ENCODE measurements at regions not wholly inside any gene's neighbourhood (a gene's known extent, or its start where the extent isn't known, plus 50 kb on each side); places are given as distances from the start of the nearest gene placed in this dataset.
"Not testable (repeated sequence)": the region's sequence is repeated elsewhere in the genome, so short reads cannot be mapped to it uniquely, and the experiment has no call there.

DNA sequence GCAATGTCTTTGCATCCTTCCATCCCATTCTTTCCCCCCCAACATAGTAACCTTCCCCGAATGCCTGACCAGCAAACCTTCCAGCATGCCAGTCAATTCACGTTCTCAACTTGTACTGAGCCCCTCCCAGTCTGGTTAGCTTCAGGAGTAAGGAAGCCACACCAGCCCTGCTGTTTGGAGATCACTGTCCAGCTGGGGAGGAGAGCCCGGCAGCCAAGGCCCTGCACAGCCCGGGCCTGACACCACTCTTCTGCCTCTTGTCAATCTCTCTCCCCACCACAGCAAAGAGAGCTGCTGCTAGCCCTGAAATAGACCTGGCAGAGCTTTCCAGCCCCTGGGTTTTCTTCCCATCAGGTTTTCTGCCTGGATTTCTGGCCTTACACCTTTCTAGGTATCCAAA lies 185.8 kb upstream of the ID2 start:
- no peak for ATAC-seq

DNA sequence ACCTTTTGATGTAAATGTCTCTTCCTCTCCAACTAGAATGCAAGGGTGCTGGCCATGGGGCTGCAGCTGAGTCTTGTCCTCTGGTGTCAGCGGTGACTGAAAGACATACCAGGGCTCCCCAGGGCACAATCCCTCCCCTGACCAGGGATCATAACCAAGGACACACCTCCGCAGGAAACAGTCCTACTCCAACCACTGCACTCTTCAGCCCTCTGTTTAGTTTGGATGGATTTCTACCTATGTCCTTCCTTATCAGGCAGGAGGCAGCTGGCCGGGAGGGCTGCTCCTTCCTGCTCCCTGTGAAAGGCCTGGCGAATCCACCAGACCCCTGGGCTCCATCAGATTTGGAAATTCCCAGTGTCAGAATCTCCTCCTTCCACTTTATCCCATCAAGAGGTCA lies 185.2 kb upstream of the ID2 start:
- no peak for ATAC-seq

DNA sequence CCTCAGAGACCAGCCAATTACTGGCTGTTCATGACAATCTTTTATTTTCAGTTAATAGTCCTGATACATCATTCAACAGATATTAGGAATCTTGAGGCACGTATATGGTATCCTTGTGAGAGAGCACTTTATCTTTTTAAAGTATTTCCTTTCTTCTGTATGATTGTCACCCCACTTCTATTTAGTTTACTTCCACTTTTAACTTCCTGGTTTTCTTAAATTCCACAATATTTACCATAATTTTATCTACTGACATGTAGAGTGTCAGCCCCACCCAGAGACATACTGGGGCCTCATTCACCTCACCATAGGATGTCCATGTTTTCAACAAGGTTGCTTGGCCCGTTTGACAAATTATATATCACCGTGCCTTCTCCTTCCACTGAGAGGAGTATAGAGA lies 182.9 kb upstream of the ID2 start:
- ATAC-seq, result no peak

GRCh38 chr2:8500124-8501054 lies 181.5 kb upstream of the ID2 start:
- no peak for ATAC-seq

- no peak for ATAC-seq
Observed at GRCh38 chr2:8501061-8501720, 180.7 kb upstream of the ID2 start.

DNA sequence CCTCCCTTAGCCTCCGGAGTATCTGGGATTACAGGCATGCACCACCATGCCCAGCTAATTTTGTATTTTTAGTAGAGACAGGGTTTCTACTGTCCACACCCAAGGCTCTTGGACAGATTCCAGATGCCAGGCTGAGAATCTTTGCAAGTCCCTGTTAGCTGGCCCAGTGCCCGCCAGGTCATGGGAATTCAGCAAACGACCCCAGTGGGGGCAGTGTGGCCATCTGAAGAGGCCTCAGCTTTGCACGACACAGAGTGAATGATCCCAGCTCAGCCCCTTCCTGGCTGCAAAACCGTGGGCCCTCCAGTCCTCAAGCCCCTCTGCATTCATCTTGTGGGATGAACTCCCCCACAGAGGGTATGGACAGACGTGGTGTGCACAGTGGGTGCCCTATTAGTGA lies 179.5 kb upstream of the ID2 start:
- no peak for ATAC-seq

DNA sequence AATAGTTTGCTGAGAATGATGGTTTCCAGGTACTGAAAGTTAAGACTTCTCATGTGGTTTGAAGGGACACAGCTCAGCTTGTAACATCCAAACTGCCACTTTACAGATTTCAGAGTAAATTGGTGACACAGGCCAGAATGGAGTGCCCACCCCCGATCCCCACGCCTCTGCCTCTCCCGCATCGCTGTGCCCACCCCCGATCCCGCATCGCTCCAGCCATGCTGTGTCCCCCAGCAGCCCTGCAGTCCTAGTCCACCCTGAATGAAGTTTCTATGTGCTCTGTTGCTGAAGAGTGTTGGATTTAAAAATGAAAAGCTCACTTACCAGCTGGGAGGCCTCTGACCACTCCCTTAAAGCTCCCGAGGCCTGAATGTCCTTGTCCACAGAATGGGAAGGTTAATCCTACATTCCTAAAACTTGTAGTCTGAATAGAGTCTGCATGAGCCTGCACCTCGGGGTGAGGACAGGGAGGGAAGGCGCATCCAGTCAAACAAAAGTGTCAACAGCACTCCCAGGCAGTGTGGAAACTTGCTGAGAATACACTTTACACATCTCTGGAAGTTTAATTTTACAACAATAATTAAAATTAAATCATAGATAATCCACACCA lies 176.4 kb upstream of the ID2 start:
- no peak for ATAC-seq

- ATAC-seq, result no peak
Observed at GRCh38 chr2:8506746-8507145, 175.1 kb upstream of the ID2 start.

GRCh38 chr2:8508766-8509165 lies 173.1 kb upstream of the ID2 start:
- ATAC-seq, result no peak

- ATAC-seq, result no peak
Observed at GRCh38 chr2:8509621-8510020, 172.2 kb upstream of the ID2 start.

- not testable (repeated sequence) for ATAC-seq
Observed at GRCh38 chr2:8510055-8510454, 171.8 kb upstream of the ID2 start.

- ATAC-seq, result no peak
Observed at GRCh38 chr2:8510519-8510918, 171.3 kb upstream of the ID2 start.

DNA sequence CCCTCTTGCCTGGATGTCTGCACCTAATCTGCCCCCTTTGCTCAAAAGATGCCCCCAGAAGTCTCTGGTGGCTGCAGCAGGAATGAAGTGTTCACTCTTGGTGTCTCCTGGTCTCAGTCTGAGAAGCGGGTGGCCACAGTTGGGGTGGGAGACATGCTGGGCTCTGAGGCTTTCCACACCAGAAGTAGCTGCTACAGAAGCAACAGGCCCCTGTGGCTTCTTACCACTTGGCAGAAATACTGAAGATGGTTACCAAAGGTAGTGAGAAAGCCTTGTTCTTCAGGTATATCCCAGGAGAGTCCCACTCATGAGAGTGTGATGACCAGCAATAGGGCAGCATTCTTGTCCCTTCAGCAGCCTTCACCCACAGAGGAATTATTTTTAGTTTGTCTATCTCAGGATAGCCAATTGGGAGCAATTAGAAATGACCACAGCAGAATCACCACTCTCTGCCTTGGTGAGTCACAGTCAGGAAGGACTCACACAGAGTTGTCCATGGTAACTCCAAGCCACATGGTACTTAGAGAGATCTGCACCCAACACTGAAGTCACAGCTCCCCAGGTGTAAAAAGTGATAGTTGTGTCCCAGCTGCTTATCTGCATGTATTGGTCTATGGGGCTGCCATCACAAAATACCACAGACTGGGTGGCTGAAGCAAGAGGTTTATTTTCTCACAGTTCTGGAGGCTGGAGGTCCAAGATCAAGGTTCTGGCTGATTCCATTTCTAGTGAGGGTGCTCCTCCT lies 169.8 kb upstream of the ID2 start:
- ATAC-seq, result no peak

DNA sequence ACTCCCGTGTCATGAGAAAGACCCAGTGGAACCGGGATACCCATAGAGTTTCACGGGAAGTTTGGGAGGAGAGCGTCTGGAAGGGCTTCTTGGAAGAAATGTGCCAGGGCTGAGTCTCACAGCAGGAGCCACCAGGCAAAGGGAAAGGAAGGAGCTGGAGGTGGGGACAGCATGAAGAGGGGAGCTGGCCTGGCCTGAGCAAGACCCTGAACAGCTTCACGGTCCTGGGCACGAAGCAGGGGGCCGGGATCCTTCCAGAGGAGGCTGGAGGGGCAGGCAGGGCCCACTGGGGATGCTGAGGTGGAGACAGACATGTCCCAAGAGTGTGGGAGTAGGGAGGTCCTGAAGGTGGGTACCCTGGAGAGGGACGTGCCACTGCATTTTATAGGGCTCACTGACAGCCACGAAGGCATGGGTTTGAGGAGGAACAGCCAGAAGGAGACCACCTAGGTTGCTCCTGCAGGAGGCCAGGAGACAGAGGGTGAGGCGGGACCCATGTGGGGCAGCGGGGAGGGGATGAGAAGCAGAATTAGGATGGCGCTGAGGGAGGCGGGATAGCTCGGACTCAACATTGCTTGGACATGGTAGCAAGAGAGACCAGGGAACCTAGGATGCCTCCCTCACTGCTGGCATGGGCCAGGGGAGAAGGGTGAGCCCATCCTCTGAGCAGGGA lies 168.1 kb upstream of the ID2 start:
- no peak for ATAC-seq

- ATAC-seq, result no peak
Observed at GRCh38 chr2:8514274-8514662, 167.6 kb upstream of the ID2 start.

- peak; percentile 81 to 82 for ATAC-seq
Observed at GRCh38 chr2:8514796-8515758, 166.8 kb upstream of the ID2 start.

GRCh38 chr2:8515864-8516533 lies 165.9 kb upstream of the ID2 start:
- ATAC-seq, result peak; percentile 21 to 36

- ATAC-seq, result no peak
Observed at GRCh38 chr2:8517850-8518498, 163.9 kb upstream of the ID2 start.

DNA sequence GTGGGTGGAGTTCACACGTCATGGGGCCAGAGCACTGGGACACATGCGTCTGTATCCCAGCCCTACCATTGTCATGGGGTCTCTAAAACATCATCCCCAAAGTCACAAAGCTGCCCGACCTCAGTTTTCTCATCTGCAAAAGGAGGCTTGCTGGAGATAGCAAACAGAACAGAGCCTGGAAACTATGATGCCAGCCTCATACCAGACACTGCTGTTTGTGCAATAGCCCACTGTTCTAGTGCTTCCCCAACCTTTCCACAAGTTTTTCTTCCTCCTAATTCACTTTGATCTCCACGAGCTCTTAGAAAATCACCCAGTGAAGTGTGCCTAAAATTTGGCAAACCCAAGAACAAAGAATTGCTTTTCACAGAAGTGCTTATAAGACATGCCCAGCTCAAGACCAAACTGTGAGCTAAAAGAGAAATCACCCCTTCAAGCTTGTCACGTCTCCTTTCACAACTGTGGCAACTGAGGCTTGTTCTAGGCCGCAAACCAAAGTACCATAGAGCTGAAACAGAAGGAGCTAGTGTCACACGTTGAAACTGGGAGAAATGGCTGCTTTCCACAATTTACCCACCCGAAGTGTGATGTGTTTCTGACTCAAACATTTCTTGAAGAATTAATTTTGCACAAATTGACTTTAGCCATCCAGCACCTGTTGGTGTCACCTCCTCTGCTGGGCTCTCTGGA lies 162.7 kb upstream of the ID2 start:
- no peak for ATAC-seq
